HG03378 (cell line): ENCODE measurements at regions not wholly inside any gene's neighbourhood (a gene's known extent, or its start where the extent isn't known, plus 50 kb on each side); places are given as distances from the start of the nearest gene placed in this dataset.
A peak's percentile ranks its signal among the peaks of the same experiment; 100 is the strongest.
"Not testable (repeated sequence)": the region's sequence is repeated elsewhere in the genome, so short reads cannot be mapped to it uniquely, and the experiment has no call there.

Experiments
- ATAC-seq: cut with Tn5 transposase; IDR thresholded peaks from one replicate; pipeline ENCODE4 v1.9.1; 2021; ENCODE audit warnings: mild to moderate bottlenecking, moderate library complexity; ENCODE audit not compliant: unreplicated experiment

DNA sequence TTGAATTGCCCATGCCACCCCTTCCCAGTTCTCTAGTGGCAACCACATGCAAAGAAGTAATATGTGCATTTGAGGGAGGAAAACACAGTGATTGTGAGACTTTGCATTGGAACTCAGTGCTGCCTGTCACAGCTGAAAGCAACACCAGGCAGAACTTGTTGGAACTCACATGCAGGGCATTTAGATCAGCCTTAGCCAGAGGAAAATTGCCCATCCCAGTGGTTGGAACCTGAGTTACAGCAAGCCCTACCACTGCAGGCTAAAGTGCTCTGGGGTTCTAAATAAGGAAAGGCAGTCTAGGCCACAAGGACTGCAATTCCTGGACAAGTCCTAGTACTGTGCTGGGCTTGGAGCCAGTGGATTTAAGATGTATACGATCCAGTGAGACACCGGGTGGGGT is 245.3 kb upstream of the UFL1 start:
- ATAC-seq: no peak

DNA sequence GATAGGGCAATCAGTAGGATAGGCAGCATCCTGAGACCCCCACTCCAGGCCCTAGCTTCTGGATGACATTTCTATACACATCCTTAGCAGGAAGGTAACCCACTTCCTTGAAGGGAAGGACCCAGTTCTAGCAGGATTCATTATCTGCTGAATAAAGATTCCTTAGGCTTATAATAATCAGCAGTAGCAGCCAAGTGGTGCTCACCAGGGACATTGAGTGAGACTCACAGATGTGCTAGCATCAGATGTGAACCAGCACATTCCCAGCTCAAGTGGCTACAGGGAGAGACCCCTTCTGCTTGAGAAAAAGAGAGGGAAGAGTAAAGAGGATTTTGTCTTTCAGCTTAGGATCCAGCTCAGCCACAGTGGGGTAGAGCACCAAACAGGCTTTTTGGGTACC is 244.8 kb upstream of the UFL1 start:
- ATAC-seq: no peak

DNA sequence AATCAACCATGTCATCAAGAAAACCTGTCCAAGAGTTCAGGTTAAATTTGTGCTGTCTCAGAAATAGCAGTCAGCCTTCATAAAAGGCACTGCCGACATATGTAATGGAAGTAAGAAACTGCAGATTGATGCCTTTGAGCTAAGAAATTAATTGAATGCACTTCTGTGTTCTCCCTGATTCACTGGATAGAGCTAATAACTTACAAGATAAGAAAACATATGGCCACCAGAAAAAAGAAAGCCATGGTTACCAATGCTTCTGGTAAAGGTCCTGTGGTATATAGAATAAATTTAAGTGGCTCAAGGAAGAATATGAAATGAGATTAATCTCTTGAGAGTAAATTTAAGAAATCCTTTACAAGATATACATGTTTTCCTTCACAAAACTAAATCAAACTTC is 242.5 kb upstream of the UFL1 start:
- ATAC-seq: no peak

DNA sequence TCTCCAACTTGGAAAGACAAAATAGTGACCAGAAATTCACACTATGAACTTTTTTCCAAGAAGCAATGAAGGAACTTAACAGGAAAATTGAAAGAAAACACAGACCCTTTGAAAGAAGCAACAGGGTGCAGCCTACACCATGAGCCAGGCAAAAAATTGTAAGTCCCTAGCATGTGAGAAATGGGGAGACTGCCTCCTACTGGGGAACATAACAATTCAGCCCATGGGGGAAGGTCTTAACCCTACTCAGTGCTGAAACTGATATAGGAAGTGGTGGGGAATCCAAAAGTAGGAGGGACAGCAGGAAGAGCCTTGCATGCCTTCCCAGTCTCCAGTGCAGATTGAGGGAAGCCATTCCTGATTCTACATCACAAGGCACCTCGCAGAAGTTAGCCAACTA is 235.1 kb upstream of the UFL1 start:
- no peak for ATAC-seq

DNA sequence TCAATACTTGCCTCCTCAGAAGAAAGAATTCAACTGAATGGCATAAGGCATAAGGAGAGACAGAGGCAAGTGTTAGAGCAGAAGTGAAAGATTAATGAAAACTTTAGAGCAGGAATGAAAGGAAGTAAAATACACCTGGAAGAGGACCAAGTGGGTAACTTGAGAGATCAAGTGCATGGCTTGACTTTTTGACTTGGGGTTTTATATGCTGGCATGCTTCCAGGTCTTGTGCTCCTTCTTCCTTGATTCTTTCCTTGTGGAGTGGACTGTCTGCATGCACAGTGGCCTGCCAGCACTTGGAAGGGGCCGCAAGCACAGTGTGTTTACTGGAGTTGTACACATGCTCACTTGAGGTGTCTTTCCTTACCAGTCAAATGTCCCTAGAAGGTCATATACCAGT is 222.1 kb upstream of the UFL1 start:
- no peak for ATAC-seq

DNA sequence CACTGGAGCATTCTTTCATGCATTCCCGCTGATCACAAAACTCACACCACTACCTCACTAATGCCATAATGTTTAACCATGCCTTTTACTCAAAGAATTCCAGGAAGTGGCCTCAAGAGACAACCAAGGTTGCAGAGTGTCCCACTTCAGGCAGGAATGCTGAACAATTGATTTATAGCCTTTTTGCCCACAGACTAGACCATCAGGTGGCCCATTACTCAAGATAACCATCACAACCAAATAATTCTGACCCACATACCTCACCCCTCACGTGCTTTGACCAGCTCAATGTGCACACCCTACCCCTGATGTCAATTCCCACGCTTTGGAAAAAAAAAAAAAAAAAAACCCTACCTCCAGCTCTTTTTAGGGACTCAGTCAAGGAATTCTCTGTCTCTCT is 220.6 kb upstream of the UFL1 start:
- no peak for ATAC-seq

DNA sequence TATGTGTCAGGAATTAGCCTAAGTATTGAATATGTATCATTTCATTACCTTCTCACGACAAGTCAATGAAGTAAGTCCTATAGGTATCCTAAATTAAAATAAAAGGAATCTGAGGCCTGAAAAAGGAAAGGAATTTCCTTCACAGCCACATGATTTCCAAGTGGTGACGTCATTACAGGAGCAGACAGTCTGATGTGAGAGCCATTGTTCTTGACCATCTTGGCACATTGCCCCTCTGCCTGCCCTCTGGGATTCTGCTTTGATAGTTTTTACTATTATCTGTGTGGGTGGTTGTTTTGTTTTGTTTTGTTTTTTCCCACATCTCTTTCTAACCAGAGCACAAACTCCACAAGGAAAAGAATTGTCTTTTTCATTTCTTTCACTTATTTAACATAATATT is 219.8 kb upstream of the UFL1 start:
- ATAC-seq: no peak

DNA sequence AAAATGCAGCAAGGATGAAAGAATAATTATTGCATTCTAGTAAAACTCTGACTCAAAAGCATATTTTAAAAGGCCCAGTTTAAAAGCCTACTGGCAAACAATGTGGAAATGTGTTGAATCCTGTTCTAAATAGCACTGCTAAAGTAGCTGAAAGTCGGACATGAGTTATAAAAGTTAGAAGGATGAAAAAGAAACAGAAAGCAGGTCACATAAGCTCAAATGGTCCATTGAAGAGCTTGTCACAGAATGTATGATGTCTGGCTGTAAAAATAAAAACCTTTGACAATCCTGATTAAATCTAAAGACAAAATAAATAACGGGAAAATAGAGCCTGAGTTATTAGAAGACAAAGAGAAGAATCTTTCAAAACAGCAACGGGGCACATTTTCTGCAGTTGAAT is 218.6 kb upstream of the UFL1 start:
- ATAC-seq: no peak

DNA sequence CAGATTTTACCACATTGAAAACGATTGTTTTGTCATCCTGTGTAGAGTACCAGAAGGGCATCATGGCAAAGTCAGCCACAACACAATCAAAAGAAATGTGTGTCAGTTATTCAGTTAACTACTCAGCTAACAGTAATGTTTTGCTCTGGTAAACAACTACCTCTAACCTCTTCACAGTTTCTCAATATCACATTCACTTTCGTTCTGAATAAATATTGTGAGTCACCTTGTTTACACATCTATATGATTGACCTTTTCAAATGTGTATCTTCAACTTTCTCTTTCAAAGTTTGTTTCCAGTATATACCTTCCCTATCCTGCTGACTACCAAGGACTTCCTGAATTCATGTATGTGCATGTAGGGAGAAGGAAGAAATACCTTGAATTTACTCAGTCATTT is 216.6 kb upstream of the UFL1 start:
- peak; percentile 98 for ATAC-seq

DNA sequence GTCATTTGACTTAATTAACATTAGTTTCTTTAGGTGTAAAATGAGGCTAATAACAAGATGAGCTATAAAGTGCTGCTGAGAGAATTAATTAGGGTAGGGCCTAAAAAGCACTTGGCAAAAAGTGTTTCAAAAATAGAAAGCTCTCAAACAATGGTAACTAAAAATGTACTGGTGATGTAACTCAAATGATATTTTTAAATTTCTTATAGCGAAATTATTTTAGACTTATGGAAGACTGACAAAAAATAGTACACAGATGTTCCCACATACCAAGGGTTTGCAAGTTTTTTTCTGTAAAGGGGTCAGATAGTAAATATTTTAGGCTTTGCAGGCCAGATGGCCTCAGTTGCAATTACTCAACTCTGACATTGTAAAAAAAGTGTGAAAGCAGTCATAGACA is 190.7 kb upstream of the UFL1 start:
- no peak for ATAC-seq

DNA sequence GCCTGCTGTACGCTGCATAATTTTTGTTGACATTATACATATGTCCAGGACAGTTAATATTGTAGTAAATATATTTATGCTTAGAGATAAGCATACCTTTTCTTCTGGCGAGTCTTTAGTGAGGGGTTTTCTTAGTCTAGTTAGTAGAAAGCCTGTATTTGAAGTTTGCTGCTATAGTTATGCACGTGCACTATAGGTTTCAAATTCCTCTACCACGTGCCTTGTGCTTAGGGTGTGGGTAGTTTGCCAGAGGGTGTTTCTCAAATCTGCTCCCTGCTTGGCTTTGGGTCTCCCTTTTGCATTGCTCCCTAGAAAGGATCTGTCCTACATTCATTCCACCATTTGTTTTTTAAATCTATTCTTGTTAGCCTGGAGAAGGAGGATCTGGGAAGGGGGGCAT is 181.4 kb upstream of the UFL1 start:
- ATAC-seq: no peak

DNA sequence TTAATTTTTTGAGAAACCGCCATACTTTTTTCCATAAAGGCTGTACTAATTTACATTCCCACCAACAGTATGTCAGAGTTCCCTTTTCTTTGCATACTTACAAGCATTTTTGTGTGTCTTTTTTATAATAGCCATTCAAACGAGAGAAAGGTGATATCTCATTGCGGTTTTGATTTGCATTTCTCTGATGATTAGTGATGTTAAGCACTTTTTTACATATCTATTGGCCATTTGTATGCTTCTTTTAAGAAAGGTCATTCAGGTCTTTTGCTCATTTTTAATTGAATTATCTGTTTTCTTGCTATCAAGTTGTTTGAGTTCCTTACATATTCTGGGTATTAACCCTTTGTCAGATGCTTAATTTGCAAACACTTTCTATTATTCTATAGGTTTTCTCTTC is 176.1 kb upstream of the UFL1 start:
- no peak for ATAC-seq

DNA sequence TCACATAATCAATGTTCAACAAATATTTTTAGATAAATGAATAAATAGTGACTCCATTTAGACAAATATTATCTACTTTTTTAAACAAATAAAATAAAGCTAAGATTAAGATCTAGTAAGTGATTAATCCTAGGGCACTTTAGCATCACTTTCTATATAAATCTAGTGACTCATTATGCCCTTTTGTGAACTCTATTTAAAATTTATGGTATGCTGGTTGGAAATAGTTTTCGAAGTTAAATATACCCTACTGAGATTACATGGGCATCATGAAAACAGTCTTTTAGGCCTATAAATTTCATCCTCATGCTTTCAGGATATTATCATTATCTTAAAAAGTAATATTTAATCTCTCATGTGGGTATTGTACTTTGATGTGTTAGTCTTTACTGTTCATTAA is 140.4 kb upstream of the UFL1 start:
- no peak for ATAC-seq

DNA sequence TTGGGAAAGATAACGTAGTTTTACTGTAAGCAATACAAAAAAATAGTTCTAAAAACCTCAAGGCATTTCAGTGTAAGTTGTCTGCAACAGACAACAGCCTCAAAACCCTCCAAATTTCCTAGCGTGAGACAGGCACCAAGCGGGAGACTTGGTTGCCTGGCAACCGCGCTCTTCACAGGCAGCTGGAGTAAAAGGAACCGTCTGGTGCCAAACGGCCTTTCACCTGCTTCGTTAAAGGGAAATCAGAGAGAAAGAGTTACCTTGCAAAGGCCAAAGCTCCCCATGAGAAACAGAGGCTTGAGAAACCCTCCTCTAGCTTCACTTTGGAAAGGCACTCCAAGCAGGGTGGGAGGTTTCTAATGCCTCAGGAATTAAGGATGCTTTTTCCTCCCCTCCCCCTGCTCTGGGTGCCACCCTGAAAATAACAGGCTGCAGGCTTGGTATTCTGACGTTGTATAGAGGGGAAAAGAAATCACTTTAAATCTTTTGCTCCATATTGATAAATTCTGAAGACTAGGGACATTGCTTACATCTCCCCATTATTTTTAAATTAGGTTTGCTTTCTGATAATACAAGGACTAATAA is 129.7 kb upstream of the UFL1 start:
- no peak for ATAC-seq

DNA sequence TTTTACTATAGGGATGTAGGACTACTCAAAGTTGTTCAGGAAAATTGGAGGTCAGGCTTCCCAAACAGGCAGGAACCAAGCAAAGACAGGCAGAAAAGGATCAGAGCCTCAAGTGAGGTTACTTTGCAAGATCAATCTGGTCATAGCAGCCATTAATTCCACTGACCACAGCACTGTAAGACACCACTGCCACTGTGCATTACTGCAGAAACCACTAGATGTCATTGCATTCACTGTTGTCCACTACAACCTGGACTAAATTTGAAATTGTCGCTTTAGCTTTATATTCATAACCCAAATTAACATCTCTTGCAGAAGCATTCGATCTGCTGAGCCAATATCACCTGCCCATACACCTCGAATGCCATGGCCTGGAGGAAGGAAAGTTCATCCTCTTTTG is 126.9 kb upstream of the UFL1 start:
- ATAC-seq: no peak

DNA sequence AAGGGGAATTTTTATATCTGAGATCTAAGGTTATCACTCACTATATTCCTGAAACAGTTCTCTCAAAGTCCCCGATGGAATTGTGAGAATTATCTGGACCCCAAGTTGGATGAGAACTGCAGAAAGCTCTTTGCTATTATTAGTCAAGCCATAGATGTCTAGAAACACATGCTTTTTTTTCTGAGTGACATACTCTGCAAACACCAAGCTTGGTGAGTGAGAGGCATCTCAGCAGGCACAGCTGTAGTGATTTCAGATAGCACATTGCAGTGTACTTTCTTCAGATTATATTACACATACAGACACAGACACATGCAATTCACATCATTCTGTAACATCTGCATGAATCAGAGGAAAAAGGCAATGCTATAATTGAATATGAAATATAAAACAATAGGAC is 111.1 kb upstream of the UFL1 start:
- ATAC-seq: no peak

DNA sequence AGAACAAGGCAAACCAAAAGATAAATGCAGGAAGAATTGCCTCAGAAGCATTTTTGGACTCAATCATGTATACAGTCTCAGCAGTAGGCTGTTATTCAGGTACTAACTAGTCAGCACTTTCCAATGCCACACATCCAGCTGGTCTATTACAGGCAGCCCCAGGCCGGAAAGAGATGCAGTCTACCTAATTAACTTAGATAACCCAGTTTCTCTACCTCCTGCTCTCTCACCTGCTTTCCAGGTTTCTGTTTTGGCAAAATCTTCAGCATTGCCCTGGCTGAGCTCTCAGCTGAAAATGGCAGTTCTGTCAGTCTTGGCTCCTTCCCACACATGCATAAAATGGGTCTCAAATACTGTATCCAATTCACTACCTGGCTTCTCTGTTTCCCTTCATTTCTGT is 101.3 kb upstream of the UFL1 start:
- ATAC-seq: no peak

DNA sequence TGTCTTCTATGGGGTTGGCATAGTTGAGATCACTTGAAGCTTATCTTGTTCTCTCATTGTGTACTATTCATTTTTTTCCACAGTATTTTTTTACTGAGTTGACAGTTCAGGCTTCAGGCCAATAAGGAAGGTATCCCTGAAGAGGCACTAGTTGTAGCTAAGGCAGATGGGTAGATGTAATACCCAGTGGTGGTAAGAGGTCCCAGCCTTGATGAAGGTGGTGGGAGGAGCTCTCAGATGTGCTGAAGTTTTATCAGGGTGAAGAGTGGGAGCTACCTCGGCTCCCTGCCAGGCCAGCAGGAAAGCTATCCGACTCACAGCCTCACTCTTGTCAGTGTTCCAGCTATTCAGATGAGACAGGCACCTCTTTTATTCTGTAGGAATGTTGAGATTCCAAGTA is 87.7 kb upstream of the UFL1 start:
- no peak for ATAC-seq

DNA sequence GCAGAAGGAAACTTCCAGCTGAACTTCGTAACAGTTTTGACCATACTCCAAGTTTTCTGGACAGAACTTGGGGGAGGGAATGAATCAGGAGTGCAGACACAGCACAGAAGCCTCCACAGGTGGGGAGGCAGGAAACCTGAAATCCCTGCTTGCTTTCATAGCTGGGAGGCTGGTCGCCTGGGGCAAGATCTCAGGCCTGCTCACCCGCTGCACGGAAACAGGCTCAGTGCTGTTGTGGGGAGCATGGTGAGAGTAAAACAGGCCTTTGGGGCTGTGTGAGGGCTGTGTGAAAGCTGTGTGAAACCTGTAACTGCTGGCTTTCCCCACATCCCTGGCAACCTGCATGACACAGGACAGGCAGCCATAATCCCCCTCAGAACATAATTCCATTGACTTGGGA is 85.2 kb upstream of the UFL1 start:
- ATAC-seq: no peak

DNA sequence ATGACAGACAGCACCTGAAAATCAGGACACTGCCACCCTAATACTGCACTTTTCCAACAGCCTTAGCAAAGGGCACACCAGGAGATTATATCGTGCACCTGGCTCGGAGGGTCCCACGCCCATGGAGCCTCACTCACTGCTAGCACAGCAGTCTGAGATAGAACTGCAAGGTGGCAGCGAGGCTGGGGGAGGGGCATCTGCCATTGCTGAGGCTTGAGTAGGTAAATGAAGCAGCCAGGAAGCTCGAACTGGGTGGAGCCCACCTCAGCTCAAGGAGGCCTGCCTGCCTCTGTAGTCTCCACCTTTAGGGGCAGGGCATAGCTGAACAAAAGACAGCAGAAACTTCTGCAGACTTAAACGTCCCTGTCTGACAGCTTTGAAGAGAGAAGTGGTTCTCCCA is 84.4 kb upstream of the UFL1 start:
- not testable (repeated sequence) for ATAC-seq

DNA sequence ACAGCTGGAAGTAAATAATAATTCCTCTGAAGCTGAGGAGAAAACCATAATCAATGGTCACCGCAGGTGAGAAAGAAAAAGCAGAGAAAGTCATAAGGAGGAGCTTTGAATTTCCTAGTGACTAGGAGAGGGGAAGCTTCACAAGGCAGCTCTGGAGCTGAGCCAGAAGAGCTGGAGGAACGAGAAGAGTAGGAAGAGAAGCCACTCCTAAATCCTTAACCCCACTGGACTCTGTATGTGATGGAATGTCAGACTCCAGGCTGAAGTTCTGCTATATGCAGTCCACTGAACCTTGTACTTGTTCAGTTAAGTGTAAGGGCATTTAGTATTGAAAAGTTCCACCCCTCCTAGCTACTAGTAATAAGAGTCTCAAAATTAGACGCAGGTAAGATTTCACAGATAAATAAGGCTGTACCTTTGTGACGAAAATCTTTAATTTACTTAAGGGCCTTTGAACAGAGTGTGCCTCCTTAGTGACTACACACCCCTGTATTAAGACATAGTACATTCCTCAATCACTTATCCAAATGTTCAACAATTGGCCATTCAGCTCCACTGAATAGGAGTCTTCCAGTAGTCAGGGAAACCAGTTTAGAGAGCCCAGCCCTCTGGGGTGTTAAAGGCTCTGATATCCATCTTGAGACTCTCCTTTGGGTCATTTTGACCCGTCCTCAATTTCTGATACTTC is 71.4 kb upstream of the UFL1 start:
- ATAC-seq: no peak

DNA sequence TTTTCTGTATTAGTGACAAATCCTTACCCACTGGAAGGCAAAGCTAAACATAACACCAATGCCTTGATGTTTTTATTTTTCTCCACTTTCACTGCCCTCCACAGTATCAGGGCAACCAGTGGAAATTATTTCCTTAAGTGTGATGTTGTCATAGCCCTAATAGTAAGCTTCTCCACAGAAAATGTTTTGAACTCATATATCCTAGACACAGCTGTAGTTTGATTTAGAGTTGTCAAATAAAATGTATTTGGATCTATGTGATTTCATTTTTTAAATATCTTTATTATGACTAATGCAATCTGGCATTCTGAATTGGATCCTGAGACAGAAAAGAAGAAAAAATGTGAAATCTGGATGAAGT is 70.9 kb upstream of the UFL1 start:
- no peak for ATAC-seq

DNA sequence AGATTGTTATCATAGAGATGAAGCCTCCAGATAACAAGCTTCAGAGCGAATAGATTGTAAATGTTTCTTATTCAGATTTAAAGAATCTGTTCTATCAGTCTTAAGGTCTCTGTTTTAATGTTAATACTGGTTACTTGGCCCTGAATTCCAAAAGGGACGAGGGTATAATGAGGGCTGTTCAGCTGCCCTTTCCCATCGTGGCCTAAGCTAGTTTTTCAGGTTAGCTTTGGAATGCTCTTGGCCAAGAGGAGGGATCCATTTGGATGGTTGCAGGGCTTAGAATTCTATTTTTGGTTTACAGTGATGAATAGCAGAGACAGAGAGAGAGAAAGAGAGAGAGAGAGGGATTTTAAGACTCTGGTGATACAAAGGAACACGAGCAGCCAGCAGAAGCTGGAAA is 62.8 kb upstream of the UFL1 start:
- ATAC-seq: no peak
